ENCODE measurements at regions not wholly inside any gene's neighbourhood (a gene's known extent, or its start where the extent isn't known, plus 50 kb on each side); places are given as distances from the start of the nearest gene placed in this dataset.

- TF ChIP-seq, protein P1, sequence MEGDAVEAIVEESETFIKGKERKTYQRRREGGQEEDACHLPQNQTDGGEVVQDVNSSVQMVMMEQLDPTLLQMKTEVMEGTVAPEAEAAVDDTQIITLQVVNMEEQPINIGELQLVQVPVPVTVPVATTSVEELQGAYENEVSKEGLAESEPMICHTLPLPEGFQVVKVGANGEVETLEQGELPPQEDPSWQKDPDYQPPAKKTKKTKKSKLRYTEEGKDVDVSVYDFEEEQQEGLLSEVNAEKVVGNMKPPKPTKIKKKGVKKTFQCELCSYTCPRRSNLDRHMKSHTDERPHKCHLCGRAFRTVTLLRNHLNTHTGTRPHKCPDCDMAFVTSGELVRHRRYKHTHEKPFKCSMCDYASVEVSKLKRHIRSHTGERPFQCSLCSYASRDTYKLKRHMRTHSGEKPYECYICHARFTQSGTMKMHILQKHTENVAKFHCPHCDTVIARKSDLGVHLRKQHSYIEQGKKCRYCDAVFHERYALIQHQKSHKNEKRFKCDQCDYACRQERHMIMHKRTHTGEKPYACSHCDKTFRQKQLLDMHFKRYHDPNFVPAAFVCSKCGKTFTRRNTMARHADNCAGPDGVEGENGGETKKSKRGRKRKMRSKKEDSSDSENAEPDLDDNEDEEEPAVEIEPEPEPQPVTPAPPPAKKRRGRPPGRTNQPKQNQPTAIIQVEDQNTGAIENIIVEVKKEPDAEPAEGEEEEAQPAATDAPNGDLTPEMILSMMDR (IDR thresholded peaks at IDR 0.05; ENCODE audit: low read depth, low read length, missing input control) = no peak
- no peak for TF ChIP-seq TAF1 (conservative IDR thresholded peaks at IDR 0.05)
- no peak for TF ChIP-seq JUND (IDR thresholded peaks at IDR 0.05)
- no peak for TF ChIP-seq FOXA1 (IDR thresholded peaks at IDR 0.05)
- no peak for TF ChIP-seq RAD21 (IDR thresholded peaks at IDR 0.05)
- no peak for TF ChIP-seq GABPA (IDR thresholded peaks at IDR 0.05 in 1 of 2, conservative IDR thresholded peaks at IDR 0.05 in 1 of 2)
- TF ChIP-seq ZBTB33 (IDR thresholded peaks at IDR 0.05) = no peak
- no peak for TF ChIP-seq MAX (IDR thresholded peaks at IDR 0.05)
- no peak for TF ChIP-seq YY1 (IDR thresholded peaks at IDR 0.05)
These were observed 719.7 kb upstream of the MARCKS start for GRCh38 chr6:113137426-113137825.
